Endothelial cell of umbilical vein (primary cell): ENCODE measurements at regions not wholly inside any gene's neighbourhood (a gene's known extent, or its start where the extent isn't known, plus 50 kb on each side); places are given as distances from the start of the nearest gene placed in this dataset.

Source experiments
- BruUV-seq: library from RNA; stranded (reverse); fragments of 400-500 nt; replicated peaks from 2 replicates; lab custom pipeline; 2021; lab: Mats Ljungman, UMichigan
- CTCF ChIA-PET: fragments of 300-600, 350-600 bp; sonication (Branson Sonifier 250); formaldehyde crosslinking; loops from one replicate; lab custom pipeline; 2021; ENCODE audit warnings: antibody characterized with exemption, inconsistent platforms; lab: Charles Lee
- POLR2A ChIA-PET: fragments of 300-600, 350-600 bp; sonication (Branson Sonifier 250); formaldehyde crosslinking; loops from one replicate; lab custom pipeline; 2021; ENCODE audit warnings: antibody characterized with exemption, inconsistent platforms; lab: Charles Lee
- DNase-seq: peaks from one replicate; pipeline ENCODE4 v3.0.0-alpha.2; 2011; ENCODE audit warnings: low read depth, low spot score
- FAIRE-seq: peaks from 2 replicates; lab custom pipeline; 2011; peaks lifted over from hg19 to GRCh38; lab: Jason Lieb, UNC
- H2AFZ ChIP-seq: 2 replicates; pipeline ENCODE4 v1.6.0; 2012; ENCODE audit warnings: low read depth, low read length, control low read depth, inconsistent platforms
- H3K27ac ChIP-seq: 2 replicates; pipeline ENCODE4 v1.5.1; 2011; ENCODE audit warnings: low read depth, mild to moderate bottlenecking, control low read depth, low read length, moderate library complexity; ENCODE audit not compliant: insufficient read depth
- H3K27me3 ChIP-seq, 2 experiments: 2 replicates each; pipeline versions ENCODE4 v1.6.0 to v1.6.1; 2011; ENCODE audit warnings: low read length in 2 of 2, mixed read lengths in 1 of 2; ENCODE audit not compliant: control insufficient read depth in 2 of 2, insufficient read depth in 2 of 2
- H3K36me3 ChIP-seq, 2 experiments: 2 replicates in 1 of 2; 3 replicates in 1 of 2; pipeline ENCODE4 v1.5.1; 2011; ENCODE audit warnings: low read length in 2 of 2, mild to moderate bottlenecking in 1 of 2, moderate library complexity in 1 of 2; ENCODE audit not compliant: control insufficient read depth in 2 of 2, insufficient read depth in 2 of 2; ENCODE audit errors: extremely low read depth in 1 of 2
- H3K4me1 ChIP-seq: 3 replicates; pipeline ENCODE4 v1.5.1; 2011; ENCODE audit warnings: mild to moderate bottlenecking, low read length; ENCODE audit not compliant: control insufficient read depth, insufficient read depth; ENCODE audit errors: extremely low read depth
- H3K4me2 ChIP-seq: 2 replicates; pipeline ENCODE4 v1.6.1; 2011; ENCODE audit warnings: low read length, control low read depth, mixed read lengths; ENCODE audit not compliant: insufficient read depth
- H3K4me3 ChIP-seq, 3 experiments: fragments of 200-600 bp in 1 of 3; sonication (generic), shearing (Covaris generic) in 1 of 3; replicated peaks in 1 of 3; 2 replicates each; pipeline ENCODE4 v1.5.1; 2011 to 2016; ENCODE audit warnings: control low read depth in 3 of 3, low read length in 3 of 3, mild to moderate bottlenecking in 2 of 3, inconsistent platforms in 1 of 3, low read depth in 1 of 3, moderate library complexity in 1 of 3; ENCODE audit not compliant: insufficient read depth in 1 of 3
- H3K79me2 ChIP-seq: 2 replicates; pipeline ENCODE4 v1.6.0; 2012; ENCODE audit warnings: low read length, inconsistent platforms; ENCODE audit not compliant: control insufficient read depth, insufficient read depth
- H3K9ac ChIP-seq: replicated peaks from 2 replicates; pipeline ENCODE3; 2011; ENCODE audit warnings: low read length, control low read depth; ENCODE audit not compliant: insufficient read depth; ENCODE audit errors: extremely low read depth
- H3K9me1 ChIP-seq: replicated peaks from 3 replicates; pipeline ENCODE4 v1.6.0; 2011; ENCODE audit warnings: mild to moderate bottlenecking, low read length; ENCODE audit not compliant: control insufficient read depth, insufficient read depth; ENCODE audit errors: extremely low read depth
- H3K9me3 ChIP-seq: replicated peaks from 2 replicates; pipeline ENCODE4 v1.5.1; 2012; ENCODE audit warnings: low read length, inconsistent platforms; ENCODE audit not compliant: control insufficient read depth, insufficient read depth
- H4K20me1 ChIP-seq: replicated peaks from 2 replicates; pipeline ENCODE3; 2011; ENCODE audit warnings: mild to moderate bottlenecking, low read length; ENCODE audit not compliant: control insufficient read depth, insufficient read depth; ENCODE audit errors: extremely low read depth
- CTCF ChIP-seq, 2 donors: IDR thresholded peaks; 1 replicate in 1 of 2; 2 replicates in 1 of 2; pipeline ENCODE4 v1.5.1; 2011; ENCODE audit warnings: low read length in 2 of 2, mild to moderate bottlenecking in 2 of 2, moderate library complexity in 2 of 2, control low read depth in 1 of 2, inconsistent platforms in 1 of 2, low read depth in 1 of 2; ENCODE audit not compliant: insufficient read depth in 1 of 2; ENCODE audit errors: extremely low read depth in 1 of 2
- EZH2 ChIP-seq: IDR thresholded peaks from 2 replicates; pipeline ENCODE4 v1.6.1; 2012; ENCODE audit warnings: borderline replicate concordance, low read depth, mild to moderate bottlenecking, moderate library complexity, low read length, inconsistent platforms; ENCODE audit not compliant: severe bottlenecking
- FOS ChIP-seq: IDR thresholded peaks from 2 replicates; pipeline ENCODE4 v1.6.1; 2011; ENCODE audit warnings: mild to moderate bottlenecking, low read length, moderate library complexity, borderline replicate concordance; ENCODE audit not compliant: insufficient read depth
- GATA2 ChIP-seq: IDR thresholded peaks from 2 replicates; pipeline ENCODE4 v1.7.0; 2011; ENCODE audit warnings: low read depth, mild to moderate bottlenecking, moderate library complexity, mixed read lengths, low read length; ENCODE audit not compliant: insufficient read length, insufficient read depth
- JUN ChIP-seq: IDR thresholded peaks from 2 replicates; pipeline ENCODE4 v1.6.1; 2011; ENCODE audit warnings: borderline replicate concordance, low read depth; ENCODE audit not compliant: insufficient read length, insufficient read depth
- MAX ChIP-seq: IDR thresholded peaks from 2 replicates; pipeline ENCODE4 v1.6.1; 2011; ENCODE audit not compliant: insufficient read depth, insufficient read length
- MYC ChIP-seq: IDR thresholded peaks from one replicate; pipeline ENCODE4 v1.6.1; 2011; ENCODE audit warnings: mild to moderate bottlenecking, low read depth, low read length
- POLR2A ChIP-seq: IDR thresholded peaks from 2 replicates; pipeline ENCODE4 v1.6.1; 2012; ENCODE audit warnings: low read depth, mild to moderate bottlenecking, control low read depth, low read length
- POLR2AphosphoS5 ChIP-seq: IDR thresholded peaks from 2 replicates; pipeline ENCODE4 v1.6.1; 2012; ENCODE audit warnings: low read depth, mild to moderate bottlenecking, control low read depth, low read length, moderate library complexity; ENCODE audit not compliant: insufficient read depth
- dilution Hi-C: fragments of 300-500 bp; cut with MboI; formaldehyde crosslinking; loops from one replicate; pipeline ENCODE4 v1.15.0; 2019; ENCODE audit warnings: low sequenced_read_pairs; ENCODE audit not compliant: extremely low pct_ligation_motif_present
- intact Hi-C: fragments of 100-400 bp; cut with micrococcal nuclease; formaldehyde crosslinking; loops from one replicate; pipeline ENCODE4 v1.10.0; 2022

- BruUV-seq = no TSS peak
- Histone ChIP-seq H3K9ac (no peak overlapping the region), H3K79me2 (no peaks in the 10 kb centered on the region), H3K9me1 (no peaks in the 10 kb centered on the region), H3K4me2 (no peak overlapping the region), H4K20me1 (no peaks in the 10 kb centered on the region), H3K4me3 (no peak overlapping the region), H3K9me3 (no peaks in the 10 kb centered on the region), H3K27me3 (no peaks in the 10 kb centered on the region), H3K36me3 (no peaks in the 10 kb centered on the region), H3K27ac (no peak overlapping the region), H2AFZ (no peak overlapping the region), H3K4me1 (no peaks in the 10 kb centered on the region)
- intact Hi-C loops (no loop called here), dilution Hi-C loops (no loop called here)
- ChIA-PET POLR2A (no interaction called here), CTCF (interaction anchor here (1.4 kb wide), 1 partner anchor 14 kb away, joined by 3 read pairs; no protein-coding TSS in a partner anchor)
- FAIRE-seq = no peak
- DNase-seq = no peak
- TF ChIP-seq MYC (no peak), FOS (no peak), JUN (no peak), MAX (no peak), POLR2AphosphoS5 (no peak), CTCF (IDR thresholded peaks at IDR 0.05; ENCODE audit: extremely low read depth in 1 of 2, insufficient read depth in 1 of 2, low read depth in 1 of 2, low read length in 2 of 2) (no peak), POLR2A (no peak), GATA2 (no peak), EZH2 (no peak)
These were observed 1437.3 kb upstream of the MIR17HG start for GRCh38 chr13:89910166-89910565.
